GM18867 (cell line): ENCODE measurements at regions not wholly inside any gene's neighbourhood (a gene's known extent, or its start where the extent isn't known, plus 50 kb on each side); places are given as distances from the start of the nearest gene placed in this dataset.
"Not testable (repeated sequence)": the region's sequence is repeated elsewhere in the genome, so short reads cannot be mapped to it uniquely, and the experiment has no call there.

Experiments used
- ATAC-seq: cut with Tn5 transposase; IDR thresholded peaks from one replicate; pipeline ENCODE4 v1.9.1; 2021; ENCODE audit warnings: mild to moderate bottlenecking, moderate library complexity; ENCODE audit not compliant: unreplicated experiment

DNA sequence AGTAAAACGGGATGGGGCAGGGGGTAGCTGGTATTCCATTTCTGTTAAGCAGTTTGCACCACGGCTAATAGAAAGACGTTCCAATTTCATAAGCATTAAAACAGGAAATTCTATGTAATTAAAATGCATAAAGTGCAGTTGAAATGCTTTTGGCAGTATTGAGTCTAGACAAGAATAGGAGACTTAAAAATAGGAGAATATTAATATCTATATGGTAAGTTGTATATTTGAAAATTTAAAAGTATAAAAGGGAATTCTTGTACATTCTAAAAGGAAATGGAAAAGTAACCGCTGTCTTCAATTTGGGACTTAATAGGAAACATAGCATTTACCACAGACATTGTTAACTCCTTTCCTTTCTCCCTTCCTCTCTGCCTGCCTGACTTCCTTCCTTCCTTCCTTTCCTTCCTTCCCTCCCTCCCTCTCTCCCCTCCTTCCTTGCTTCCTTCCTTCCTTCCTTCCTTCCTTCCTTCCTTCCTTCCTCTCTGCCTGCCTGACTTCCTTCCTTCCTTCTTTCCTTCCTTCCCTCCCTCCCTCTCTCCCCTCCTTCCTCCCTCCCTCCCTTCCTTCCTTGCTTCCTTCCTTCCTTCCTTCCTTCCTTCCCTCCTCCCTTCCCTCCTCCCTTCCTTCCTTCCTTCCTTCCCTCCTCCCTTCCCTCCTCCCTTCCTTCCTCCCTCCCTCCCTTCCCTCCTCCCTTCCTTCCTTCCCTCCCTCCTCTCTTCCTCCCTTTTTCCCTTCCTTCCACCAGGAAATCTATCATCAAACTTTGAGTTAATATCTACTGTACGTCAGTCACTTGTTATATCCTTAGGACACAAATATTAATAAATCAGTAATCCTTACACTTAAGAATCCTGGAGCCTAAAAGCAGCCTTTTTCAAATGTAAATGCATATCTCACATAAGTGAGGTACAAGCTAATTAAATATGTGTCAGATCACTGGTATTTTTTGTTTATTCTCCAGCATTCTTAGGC lies 1049.3 kb downstream of the GALC start:
- ATAC-seq: no peak

DNA sequence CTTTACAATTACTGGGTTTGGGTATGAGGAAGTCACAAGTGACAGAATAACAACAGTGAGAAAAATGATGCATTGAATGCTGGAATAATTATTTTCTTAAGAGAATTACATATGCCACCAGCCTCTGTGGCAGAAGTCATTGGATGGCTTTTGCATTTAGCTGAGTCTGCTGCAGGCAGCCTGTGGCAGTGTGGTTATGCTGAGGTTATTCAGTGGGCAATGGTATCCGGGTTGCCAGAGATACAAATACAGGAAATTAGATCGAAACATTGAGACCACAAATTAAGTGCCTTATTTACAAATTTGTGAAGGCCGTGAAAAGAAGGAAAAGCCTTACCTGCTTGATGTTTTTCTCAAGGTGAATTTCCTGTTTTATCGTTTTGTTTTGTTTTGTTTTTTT lies 1050.0 kb downstream of the GALC start:
- no peak for ATAC-seq

DNA sequence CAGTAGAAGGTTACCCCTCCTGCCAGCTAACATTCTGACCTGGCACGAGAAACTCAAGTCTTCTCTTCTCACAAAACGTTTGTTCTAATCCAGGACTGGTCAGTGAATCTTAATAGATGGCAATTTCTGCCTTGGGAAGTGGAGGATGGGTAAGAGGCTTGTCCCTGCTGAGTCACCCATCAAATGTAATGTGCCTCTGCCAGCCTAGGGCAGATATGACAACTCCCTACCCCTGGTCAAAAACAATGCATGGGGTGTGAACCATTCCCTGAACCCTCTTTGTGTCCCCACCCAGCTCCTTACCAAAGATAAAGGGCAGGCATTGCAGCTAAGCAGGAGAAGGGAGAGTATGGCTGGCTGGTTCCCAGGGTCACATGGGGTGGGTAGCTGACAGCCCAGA lies 1052.9 kb downstream of the GALC start:
- no peak for ATAC-seq

DNA sequence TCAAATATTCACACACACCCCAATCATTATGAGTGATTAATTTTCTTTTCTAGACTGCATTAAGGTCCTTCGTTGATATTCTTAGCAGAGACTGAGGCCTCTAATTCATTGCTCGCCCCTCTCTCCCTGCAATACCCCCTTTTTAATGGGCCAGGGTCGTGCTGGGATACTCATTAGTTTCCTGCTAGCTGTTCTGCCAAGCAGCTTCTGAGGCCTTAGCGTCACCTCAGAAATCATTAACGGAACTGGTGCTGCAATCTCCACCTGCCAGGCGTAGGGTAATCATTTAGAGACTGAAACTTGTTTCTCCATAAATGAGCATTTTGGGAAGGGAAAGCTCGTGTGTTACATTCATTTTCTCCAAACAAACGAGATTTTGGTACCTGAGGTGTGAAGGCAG lies 1054.7 kb downstream of the GALC start:
- no peak for ATAC-seq

DNA sequence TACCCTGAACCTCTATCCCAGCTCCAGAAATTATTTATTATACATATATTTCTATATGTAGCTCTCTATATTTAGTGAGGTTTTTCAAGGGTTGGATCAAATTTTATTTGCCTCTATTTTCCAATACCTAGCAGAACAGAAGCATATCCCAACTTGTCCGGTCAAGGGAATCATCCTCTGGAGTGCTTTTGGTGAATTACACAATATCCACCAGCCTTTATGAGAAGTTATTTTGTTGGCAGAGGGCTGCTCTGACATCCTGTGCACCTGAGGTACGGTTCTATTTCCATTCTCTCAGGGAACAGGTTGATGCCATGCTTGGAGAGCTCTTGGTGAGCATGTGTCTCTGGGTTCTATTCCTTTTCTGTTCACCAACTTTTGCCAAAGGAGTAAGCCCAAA lies 1056.4 kb downstream of the GALC start:
- no peak for ATAC-seq

DNA sequence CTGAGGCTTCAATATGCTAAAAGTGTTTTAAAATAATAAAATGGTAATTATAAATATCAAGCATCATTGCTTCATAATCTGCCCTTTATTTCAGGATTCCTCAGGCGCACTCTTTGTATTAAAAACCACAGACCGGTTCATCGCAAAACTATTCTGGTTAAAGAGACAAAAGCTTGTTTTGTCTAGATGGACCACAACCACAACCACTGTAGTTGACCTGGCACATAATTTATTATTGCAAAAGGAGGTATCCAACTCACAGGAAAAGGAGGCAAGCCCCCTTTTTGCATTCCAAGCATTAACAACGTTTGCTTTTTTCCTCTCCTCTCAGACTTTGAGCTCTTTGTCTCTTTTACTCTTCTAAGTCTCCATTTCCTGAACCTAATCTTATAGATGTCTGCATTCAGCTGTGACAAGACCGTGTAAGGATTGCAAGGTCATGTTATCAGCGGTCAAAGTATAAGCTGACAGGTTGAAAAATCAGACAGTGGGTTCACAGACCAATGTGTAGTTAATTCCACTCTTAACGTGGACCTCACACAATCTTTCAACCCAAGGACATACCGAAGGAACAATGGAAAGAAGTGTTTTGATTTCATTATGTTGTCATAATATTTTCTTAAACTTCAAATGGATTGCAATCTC lies 1057.6 kb downstream of the GALC start:
- no peak for ATAC-seq

DNA sequence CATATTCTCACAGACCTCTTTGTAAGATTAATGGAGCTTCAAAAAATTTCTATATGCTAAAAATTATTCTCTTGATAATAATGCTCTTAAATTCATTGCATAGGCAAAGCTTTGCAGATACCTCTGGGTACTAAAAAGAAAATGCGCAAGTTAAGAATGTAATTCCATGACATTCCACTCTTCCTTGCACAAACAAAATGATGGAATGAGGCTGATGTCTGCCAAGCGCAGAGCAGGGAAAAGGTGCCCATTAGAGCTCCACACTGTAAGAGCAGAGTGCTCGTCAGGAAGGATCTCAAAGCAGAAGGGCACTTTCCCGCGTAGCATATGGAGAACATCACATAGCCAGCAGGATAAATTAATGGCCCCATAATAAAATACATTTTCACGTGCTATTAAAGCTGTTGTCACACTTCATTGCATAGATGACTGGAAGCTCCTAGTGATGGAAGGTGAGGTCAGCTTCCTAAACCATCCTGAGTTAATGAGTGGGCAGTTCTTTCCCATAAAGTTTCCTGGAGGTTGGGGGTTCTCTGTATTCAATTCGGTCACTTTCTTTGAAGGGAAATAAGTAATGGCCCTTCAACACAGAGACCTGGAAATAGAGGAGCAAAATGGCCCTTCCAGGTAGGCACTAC lies 1058.9 kb downstream of the GALC start:
- ATAC-seq: no peak

DNA sequence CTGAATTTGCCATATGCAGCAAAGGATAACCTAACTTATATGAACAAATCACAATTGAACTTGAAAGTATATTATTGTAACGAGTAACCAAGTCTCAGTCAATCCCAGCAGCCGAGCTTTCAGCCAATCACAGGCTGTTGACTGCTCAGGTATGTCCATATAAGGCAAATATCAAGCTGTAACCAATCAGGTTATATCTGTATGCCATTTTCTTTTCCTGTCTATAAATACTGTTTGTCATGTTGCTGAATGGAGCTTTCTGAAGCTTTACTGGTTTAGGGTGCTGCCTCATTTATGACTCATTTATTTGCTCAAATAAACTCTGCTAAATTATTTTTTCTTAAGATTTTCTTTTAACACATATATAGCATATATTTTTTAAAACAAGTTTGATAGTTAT lies 1059.5 kb downstream of the GALC start:
- ATAC-seq: no peak

DNA sequence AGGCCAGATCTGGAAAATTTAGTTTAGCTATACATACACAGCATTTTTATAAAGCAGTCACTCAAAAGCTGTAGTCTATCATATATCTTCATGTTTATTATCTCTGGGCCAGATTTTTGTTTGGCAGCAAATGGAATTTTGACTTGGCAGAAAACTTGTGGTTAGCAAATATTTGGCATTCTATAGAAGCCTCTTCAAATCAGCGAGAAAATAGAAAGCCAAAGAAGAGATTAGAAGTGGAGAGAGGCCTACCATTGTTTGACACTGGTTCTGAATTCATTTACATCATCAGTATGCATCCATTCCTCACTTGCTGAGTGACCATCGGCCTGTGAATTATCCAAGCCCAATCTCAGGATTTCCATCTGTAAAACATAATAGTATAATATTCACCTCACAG lies 1077.6 kb downstream of the GALC start:
- no peak for ATAC-seq

DNA sequence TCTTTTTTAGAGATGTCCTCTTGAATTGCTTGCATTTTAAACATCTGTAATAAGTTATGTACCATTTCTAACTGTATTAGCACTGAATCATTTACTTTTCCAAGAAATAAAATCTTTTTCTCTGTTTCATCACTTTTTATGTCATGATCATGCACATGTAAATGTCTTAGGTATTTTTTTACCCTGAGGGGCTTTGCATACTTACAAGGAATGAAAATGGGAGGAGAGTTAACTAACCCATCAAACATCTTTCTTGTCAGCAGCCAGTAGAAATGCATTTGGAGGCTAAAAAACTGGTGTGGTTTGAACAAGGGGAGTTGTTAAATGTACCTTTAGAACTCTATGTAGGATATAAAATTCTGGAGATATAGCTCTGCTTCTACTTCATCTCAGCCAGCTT lies 1080.3 kb downstream of the GALC start:
- no peak for ATAC-seq

DNA sequence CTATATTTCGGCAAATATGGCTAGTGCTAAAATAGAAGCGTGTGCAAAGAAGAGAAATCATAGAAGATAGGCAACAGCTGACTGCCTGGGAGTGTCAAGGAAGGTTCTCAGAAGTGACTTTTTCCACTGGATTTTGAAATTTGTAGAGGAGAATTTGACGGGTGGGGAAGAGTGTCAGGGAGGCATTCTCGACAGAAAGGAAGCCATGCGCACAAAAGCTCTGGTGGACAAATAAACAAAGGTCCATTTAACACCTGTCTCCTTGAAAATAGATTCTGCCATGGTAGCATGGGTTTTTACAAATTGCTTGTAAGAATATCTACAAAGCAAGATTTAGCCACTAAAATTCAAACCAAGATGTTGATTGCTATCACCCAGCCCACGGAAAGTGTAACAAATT lies 1081.5 kb downstream of the GALC start:
- no peak for ATAC-seq

DNA sequence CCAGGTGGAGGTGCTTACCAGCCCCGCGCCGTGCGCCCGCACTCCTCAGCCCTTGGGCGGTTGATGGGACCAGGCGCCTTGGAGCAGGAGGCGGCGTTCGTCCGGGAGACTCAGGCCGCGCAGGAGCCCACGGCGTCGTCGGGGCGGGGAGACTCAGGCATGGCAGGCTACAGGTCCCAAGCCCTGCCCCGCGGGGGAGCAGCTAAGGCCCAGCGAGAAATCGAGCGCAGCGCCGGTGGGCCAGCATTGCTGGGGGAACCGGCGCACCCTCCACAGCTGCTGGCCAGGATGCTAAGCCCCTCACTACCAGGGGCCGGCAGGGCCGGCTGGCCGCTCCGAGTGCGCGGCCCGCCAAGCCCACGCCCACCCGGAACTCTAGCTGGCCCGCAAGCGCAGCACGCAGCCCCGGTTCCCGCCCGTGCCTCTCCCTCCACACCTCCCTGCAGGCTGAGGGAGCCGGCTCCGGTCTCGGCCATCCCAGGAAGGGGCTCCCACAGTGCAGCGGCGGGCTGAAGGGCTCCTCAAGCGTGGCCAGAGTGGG lies 1087.5 kb downstream of the GALC start:
- ATAC-seq: not testable (repeated sequence)

DNA sequence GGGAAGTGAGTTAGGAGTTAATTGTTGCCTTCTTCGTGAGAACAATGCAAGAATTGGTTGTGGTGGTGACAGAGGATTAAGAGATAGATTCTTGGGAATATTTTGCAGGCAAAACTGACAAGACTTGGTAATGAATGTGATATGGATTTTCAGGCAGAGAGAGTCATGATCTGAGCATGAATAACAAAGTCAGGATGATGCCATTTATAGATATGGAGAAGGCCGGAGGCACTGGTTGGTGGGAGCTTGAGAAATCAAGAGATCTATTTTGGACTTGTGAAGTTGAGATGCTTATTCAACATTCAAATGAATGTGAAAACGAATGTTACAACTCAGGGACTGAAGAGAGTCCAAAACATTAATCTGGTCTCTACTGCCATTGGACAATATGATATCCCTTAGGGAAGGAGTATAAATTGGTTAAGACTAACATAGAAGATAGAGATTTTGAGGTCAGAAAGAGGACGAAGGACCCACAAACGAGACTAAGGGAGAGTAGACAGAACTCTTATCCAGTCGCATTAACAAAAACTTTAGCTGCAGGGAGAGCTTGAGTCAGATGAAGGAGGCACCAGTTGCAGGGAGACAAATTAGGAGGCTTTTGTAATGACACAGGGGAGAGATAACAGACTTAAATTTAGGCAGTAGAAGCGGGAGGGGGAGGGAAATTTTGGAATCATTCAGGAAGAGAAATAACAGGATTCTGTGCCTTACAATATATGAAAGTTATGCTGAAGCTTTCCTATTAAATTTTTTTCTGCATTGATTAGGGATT lies 1090.6 kb downstream of the GALC start:
- ATAC-seq: no peak

DNA sequence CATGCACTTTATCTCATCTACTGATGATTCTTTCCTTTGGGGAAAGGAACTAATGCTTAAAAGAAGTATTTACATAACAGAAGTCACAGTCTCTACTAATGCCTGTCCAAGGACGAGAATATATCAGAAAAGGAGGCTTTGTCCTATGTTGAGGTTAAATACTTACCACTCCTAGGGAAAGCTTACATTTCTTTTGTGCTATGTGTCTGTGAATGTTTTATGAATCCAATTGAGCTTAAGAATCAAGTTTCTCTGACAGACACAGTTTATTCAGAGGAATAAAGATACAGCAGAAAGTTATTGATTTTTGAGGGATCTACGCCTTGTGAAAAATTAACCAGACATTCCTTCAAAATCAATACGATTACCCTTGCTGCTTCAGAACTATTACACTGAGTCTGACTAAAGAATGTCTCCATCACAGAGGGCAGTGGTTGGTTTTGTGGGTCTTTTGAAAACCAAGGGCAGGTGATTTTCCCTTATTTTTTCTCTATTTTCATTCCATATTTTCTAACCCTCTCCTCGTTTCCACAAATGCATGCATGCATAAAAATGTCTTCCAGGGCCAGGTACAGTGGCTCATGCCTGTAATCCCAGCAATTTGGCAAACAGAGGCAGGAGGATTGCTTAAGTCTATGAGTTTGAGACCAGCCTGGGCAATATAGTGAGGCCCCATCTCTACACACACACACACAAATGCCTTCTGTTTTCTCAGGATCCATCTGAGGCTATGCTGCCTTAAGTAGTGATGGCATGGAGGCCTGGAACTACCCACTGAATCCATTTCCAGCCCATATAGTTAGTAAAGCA lies 1095.1 kb downstream of the GALC start:
- no peak for ATAC-seq

DNA sequence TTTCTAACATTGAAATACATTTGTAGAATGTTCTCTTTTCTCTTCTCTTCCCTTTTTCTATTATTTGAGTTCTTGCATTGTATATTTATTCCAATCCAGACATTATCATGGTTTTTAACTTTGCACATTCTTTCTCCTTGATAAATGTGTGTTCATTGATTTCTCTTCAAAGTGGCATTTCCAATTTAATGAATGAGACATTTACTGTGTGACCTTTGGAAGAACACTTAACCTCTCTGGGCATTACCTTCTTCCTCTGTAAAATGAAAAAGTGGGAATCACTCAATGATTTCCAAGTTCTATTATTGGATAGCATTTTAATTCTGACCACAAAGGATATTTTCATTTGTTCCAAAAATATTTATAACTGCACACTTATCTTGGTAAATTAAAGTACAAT lies 1095.8 kb downstream of the GALC start:
- ATAC-seq: no peak

DNA sequence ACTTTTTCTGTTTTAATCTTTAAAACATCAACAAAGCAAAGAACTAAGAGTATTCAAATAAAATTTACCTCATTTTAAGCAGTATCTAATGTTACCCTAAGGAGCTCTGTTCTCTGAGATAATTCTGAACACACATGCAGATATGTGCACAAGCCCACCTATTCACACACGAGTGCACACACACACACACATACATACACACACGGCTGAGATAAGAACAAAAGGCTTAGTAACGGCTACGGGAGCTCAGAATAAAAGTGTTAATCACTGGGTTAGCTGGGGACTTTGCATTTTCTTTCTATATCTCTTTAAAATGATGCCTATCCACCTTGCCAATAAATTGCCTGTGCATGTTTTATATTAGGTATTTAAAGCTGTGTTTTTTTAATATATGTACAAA lies 1096.3 kb downstream of the GALC start:
- no peak for ATAC-seq

DNA sequence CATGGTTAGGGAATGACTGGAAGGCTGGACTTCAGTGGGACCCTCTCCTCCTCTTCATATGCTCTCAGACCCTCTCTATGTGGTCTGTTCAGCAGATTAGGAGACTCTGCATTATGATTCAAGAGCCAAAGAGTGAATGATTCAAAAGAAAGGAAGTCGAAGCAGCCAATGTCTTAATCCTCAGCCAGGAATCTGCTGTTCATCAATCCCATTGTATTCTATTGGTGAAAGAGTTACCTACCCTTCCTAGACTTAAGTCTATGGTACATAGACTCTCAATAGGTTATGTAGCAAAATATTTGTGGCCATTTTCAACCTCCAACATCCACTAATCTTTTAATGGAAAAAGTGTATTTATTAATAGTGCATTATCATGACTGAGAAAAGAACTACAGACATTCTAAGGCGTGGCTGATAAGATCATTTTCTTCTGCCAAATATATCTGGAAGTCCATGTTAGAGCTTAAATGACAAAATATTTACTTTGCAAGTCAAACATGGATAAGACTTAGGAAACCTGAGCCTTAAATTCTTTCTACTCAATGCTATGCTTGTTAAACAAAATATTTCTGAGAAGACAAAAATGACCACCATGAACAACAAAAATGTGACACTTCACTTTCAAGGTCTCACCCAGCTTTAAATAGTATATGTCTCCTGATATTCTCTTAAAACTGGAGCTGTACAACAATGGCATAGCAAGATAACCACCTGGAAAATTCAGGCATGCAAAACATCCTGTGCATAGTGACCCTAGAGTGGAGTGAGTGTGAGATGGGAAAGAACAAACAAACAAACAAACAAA lies 1100.6 kb downstream of the GALC start:
- ATAC-seq: no peak

DNA sequence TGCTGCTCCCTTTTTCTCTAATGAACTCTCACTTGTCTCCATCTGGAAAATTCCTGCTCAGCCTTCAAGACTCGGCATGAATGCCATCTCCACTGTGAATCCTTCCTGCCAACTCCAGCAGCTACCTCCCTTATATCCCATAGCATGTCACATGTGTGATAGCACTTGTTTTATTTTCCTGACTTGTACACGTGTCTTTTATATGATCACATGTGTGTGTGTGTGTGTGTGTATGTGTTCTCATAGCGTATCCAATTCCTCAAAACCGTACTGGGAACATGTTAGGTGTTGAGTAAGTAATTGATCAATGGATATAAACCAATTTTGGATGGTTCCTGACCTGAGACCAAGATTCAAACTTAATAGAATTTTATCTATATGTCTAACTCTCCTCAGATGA lies 1107.7 kb downstream of the GALC start:
- ATAC-seq: no peak

DNA sequence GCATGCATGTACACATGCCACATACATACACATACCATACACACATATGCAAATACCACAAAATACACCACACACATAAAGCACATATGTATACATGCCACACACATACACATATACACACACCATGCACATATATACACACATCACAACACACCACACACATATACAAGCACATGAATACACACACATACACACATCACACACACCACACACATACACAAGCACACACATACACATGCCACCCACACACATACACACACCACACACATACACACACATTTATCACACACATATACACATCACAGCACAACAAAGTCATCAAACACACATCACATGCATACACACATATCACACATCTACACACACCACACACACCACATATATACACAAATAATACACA lies 1108.5 kb downstream of the GALC start:
- ATAC-seq: no peak
